AG09319 (cell line): ENCODE measurements at regions not wholly inside any gene's neighbourhood (a gene's known extent, or its start where the extent isn't known, plus 50 kb on each side); places are given as distances from the start of the nearest gene placed in this dataset.

Experiments used
- DNase-seq: peaks from one replicate; pipeline ENCODE4 v3.0.0-alpha.2; 2010; ENCODE audit warnings: low read depth; ENCODE audit errors: extremely low read depth
- TF ChIP-seq, protein P1 (sequence below): IDR thresholded peaks from 2 replicates; pipeline ENCODE4 v1.5.1; 2011; ENCODE audit warnings: low read depth, mild to moderate bottlenecking, inconsistent platforms, low read length, moderate library complexity

DNA sequence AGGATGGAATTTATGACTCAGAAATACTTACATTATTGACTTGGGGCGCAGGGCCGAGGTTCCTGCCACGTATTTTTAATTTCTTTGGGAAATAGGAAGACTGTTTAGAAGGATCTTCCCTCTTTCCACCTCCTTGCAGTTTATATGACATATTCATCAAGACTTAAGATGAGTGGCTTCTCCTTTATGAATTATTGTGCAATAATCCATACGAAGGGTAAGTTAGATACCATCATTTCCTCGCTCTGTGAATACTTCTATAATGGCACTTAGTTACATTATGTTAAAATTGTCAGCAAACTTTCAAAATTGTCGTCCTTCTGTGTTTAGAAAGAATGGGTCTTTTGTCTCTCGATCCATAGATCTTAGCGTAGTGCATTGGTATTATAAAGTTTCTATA is 328.8 kb upstream of the UBE2E3 start:
- DNase-seq: no peak
- TF ChIP-seq, protein P1, sequence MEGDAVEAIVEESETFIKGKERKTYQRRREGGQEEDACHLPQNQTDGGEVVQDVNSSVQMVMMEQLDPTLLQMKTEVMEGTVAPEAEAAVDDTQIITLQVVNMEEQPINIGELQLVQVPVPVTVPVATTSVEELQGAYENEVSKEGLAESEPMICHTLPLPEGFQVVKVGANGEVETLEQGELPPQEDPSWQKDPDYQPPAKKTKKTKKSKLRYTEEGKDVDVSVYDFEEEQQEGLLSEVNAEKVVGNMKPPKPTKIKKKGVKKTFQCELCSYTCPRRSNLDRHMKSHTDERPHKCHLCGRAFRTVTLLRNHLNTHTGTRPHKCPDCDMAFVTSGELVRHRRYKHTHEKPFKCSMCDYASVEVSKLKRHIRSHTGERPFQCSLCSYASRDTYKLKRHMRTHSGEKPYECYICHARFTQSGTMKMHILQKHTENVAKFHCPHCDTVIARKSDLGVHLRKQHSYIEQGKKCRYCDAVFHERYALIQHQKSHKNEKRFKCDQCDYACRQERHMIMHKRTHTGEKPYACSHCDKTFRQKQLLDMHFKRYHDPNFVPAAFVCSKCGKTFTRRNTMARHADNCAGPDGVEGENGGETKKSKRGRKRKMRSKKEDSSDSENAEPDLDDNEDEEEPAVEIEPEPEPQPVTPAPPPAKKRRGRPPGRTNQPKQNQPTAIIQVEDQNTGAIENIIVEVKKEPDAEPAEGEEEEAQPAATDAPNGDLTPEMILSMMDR: no peak

DNA sequence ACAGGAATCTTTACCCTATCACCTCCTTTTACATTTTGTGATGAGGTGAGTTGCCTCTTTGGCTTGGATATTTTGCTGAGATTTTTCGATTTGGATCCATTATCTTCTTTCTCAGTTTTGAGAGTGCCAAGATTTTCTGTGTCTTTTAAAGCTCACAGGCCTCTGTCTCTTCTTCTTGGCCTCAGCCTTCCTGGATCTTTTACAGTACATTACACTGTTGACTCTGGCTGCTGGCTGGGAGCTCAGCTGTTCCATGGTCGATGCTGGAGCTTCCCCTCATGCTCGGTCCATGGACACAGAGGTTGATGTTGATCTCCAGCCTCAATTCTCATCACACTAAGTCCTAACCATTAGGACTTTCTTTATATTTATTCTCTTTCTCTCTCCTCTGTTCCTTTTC is 332.8 kb upstream of the UBE2E3 start:
- DNase-seq: no peak
- TF ChIP-seq, protein P1: no peak

DNA sequence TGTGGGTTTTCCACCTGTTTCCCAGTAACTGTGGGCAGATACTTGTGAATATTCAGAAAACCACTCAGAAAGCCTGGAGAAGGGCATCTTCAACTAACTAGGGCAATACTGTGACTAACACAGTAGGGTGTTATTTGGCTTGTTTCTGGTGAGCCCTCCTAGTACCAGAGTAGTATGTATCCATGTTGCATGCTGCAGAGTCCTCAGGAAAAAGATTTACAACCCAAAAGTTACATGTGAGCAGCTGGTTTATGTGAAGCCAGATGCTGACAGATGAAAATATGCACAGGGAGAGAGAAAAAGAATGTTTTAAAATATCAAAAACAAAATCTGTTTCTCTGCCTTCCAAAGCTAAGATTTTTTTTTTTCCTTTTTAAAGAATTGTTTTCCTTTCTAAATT is 333.2 kb upstream of the UBE2E3 start:
- TF ChIP-seq, protein P1: no peak
- DNase-seq: no peak

DNA sequence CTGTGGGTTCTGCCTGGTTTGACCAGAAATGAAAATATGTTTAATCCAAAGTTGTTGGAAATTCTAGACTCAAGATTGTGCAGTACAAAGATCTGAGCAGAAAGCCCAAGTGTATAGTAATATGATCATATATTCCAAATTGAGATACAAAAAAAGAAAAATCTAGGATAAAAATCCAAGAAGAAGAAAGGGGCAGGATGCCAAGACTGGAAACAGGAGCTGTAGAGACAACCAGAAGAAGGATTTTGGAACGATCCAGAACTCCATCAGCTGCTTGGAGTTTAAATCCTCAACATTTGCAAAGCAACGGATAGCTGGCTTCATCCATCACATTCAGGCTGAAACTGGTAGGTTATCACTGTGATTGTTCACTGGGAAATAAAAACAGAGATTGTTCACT is 333.6 kb upstream of the UBE2E3 start:
- TF ChIP-seq, protein P1: no peak
- no peak for DNase-seq

DNA sequence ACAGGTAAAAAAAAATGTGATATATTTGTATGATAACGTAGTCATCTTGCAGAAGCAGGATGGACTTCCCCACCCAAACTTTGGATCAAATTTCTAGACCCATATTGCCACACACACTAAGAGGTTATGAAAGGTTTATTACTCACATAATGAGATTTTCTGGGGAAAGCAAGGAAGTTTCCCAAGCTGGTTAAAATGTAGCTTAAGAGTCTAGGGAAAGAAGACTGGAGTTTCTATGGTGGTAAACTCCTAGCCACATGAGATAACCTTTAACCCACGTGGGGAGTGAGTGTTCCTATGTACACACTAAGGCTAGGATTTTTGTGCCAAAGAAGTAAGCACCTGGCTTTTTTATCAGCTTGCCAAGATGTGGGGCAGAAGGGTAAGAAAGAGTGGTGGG is 335.7 kb upstream of the UBE2E3 start:
- TF ChIP-seq, protein P1: no peak
- no peak for DNase-seq

DNA sequence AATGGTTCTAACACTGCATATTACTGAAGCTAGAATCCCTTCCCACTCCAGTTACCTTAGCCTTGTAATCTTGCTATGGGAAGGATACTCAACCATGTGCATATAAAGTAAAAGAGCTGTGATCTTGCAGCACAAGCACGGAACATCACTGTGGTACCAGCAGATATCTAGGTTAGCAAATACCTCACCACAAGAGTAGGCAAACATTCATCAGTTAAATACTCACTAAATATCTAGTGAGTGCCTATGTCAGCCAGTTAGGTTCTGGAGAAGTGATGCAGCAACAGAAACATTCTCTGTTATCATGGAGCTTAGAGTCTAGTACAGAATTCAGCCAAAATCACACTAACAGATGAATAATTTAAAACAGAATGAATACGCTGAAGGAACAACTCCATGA is 349.6 kb upstream of the UBE2E3 start:
- TF ChIP-seq, protein P1: no peak
- no peak for DNase-seq

DNA sequence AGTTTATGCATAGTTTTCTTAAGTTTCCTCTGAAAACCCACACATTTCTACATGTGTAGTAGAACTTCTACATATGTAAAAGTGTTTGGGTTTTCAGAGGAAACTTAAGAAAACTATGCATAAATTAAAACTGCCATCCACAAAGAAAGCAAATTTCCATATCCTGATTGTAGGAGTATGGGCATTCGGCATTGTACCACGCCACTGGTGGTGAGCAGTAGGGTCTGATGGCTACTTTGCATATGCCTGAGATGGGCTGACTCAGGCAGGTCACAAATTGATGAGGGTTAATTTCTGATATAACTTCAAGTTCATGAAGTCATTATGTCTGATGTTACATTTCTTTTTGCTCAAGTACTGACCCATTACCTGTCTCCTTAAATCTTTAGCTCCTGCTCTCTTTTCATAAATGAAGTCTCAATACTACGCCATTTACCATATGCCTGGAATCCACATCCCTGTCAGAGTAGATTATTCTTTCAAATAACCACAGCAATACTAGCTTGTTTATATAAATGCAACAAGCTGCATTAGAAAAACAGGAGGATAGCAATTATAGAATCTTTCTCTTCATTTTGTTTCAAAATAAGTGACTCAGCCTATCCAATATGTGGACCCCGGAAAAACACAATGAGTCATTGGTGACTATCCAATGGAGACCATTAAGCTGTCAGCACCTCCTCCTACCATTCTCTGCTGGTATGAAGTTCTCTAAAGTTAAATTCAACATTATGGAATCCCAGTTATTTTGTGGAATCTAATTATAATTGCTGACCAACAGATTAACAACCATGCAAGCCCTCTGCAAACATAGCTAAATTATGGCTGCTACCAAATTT is 355.2 kb upstream of the UBE2E3 start:
- peak; percentile 71 for DNase-seq
- TF ChIP-seq, protein P1: no peak
